Liver (tissue), 8 donors: ENCODE measurements at regions not wholly inside any gene's neighbourhood (a gene's known extent, or its start where the extent isn't known, plus 50 kb on each side); places are given as distances from the start of the nearest gene placed in this dataset.

Experiments used
- DNase-seq: peaks from one replicate; pipeline ENCODE4 v3.0.0-alpha.2; 2017; ENCODE audit warnings: low spot score
- H3K27ac ChIP-seq, 2 donors: one replicate each; pipeline ENCODE4 v1.7.0; 2013; ENCODE audit warnings: inconsistent platforms in 2 of 2, low read length in 2 of 2, control low read depth in 1 of 2, low read depth in 1 of 2, mild to moderate bottlenecking in 1 of 2
- H3K27me3 ChIP-seq, 4 donors: one replicate each; pipeline versions ENCODE4 v1.6.1 to v1.7.0; 2013; ENCODE audit warnings: low read length in 3 of 4, inconsistent platforms in 1 of 4, mild to moderate bottlenecking in 1 of 4, moderate library complexity in 1 of 4; ENCODE audit not compliant: control insufficient read depth in 4 of 4, insufficient read depth in 4 of 4
- H3K36me3 ChIP-seq, 4 donors: one replicate each; pipeline versions ENCODE4 v1.6.1 to v1.7.0; 2013; ENCODE audit warnings: low read length in 3 of 4, mild to moderate bottlenecking in 3 of 4, low read depth in 1 of 4, moderate library complexity in 1 of 4; ENCODE audit not compliant: control insufficient read depth in 4 of 4, insufficient read depth in 3 of 4
- H3K4me1 ChIP-seq, 4 donors: one replicate each; pipeline versions ENCODE4 v1.6.1 to v1.7.0; 2013; ENCODE audit warnings: low read length in 3 of 4, mild to moderate bottlenecking in 3 of 4, moderate library complexity in 1 of 4; ENCODE audit not compliant: control insufficient read depth in 4 of 4, insufficient read depth in 4 of 4
- H3K4me3 ChIP-seq, 3 donors: one replicate each; pipeline versions ENCODE4 v1.6.1 to v1.7.0; 2013; ENCODE audit warnings: low read length in 3 of 3, control low read depth in 1 of 3, low read depth in 1 of 3, mild to moderate bottlenecking in 1 of 3
- H3K9ac ChIP-seq, 2 donors: one replicate each; pipeline ENCODE4 v1.7.0; 2013; ENCODE audit warnings: low read length in 2 of 2, mild to moderate bottlenecking in 2 of 2, moderate library complexity in 2 of 2, control low read depth in 1 of 2, low read depth in 1 of 2
- H3K9me3 ChIP-seq, 4 donors: one replicate each; pipeline versions ENCODE4 v1.6.1 to v1.7.0; 2013; ENCODE audit warnings: low read length in 3 of 4; ENCODE audit not compliant: control insufficient read depth in 4 of 4
- ATF3 ChIP-seq: IDR thresholded peaks from 2 replicates; pipeline ENCODE4 v1.6.1; 2016; ENCODE audit warnings: antibody characterized with exemption
- CTCF ChIP-seq: fragments of 150-350 bp; IDR thresholded peaks from 2 replicates; pipeline ENCODE4 v1.5.1; 2017; ENCODE audit warnings: improper control_type of control experiment, low read depth, low read length; ENCODE audit not compliant: missing input control
- EGR1 ChIP-seq, 2 donors: IDR thresholded peaks; 2 replicates each; pipeline ENCODE4 v1.6.1; 2016 to 2018; ENCODE audit warnings: antibody characterized with exemption in 2 of 2, low read depth in 2 of 2
- FOXA1 ChIP-seq: IDR thresholded peaks from 2 replicates; pipeline ENCODE4 v1.6.1; 2016; ENCODE audit warnings: antibody characterized with exemption
- FOXA2 ChIP-seq: IDR thresholded peaks from 2 replicates; pipeline ENCODE4 v1.6.1; 2016; ENCODE audit warnings: antibody characterized with exemption
- GABPA ChIP-seq, 2 donors: IDR thresholded peaks in 1 of 2; conservative IDR thresholded peaks in 1 of 2; 2 replicates each; pipeline ENCODE4 v1.6.1; 2016; ENCODE audit warnings: antibody characterized with exemption in 2 of 2, mild to moderate bottlenecking in 1 of 2, moderate library complexity in 1 of 2
- HNF4A ChIP-seq, 2 donors: conservative IDR thresholded peaks; 2 replicates each; pipeline ENCODE4 v1.6.1; 2016; ENCODE audit warnings: antibody characterized with exemption in 2 of 2, mild to moderate bottlenecking in 2 of 2
- HNF4G ChIP-seq: IDR thresholded peaks from 2 replicates; pipeline ENCODE4 v1.6.1; 2016; ENCODE audit warnings: antibody characterized with exemption
- JUND ChIP-seq, 2 donors: IDR thresholded peaks; 2 replicates each; pipeline ENCODE4 v1.6.1; 2016; ENCODE audit warnings: antibody characterized with exemption in 2 of 2
- MAX ChIP-seq: IDR thresholded peaks from 2 replicates; pipeline ENCODE4 v1.6.1; 2016; ENCODE audit warnings: antibody characterized with exemption
- NR2F2 ChIP-seq: IDR thresholded peaks from 2 replicates; pipeline ENCODE4 v1.6.1; 2016; ENCODE audit warnings: antibody characterized with exemption
- RAD21 ChIP-seq, 2 donors: IDR thresholded peaks; 2 replicates each; pipeline ENCODE4 v1.6.1; 2016; ENCODE audit warnings: antibody characterized with exemption in 2 of 2, mild to moderate bottlenecking in 2 of 2
- REST ChIP-seq: IDR thresholded peaks from 2 replicates; pipeline ENCODE4 v1.6.1; 2016; ENCODE audit warnings: antibody characterized with exemption, mild to moderate bottlenecking
- RXRA ChIP-seq, 2 donors: IDR thresholded peaks; 2 replicates each; pipeline ENCODE4 v1.6.1; 2017 to 2018; ENCODE audit warnings: antibody characterized with exemption in 2 of 2, mild to moderate bottlenecking in 1 of 2
- SP1 ChIP-seq: IDR thresholded peaks from 2 replicates; pipeline ENCODE4 v1.6.1; 2018; ENCODE audit warnings: antibody characterized with exemption, mild to moderate bottlenecking
- TAF1 ChIP-seq: conservative IDR thresholded peaks from 2 replicates; pipeline ENCODE4 v1.6.1; 2016; ENCODE audit warnings: antibody characterized with exemption, mild to moderate bottlenecking
- YY1 ChIP-seq: IDR thresholded peaks from 2 replicates; pipeline ENCODE4 v1.6.1; 2016; ENCODE audit warnings: antibody characterized with exemption, mild to moderate bottlenecking
- ZBTB33 ChIP-seq: IDR thresholded peaks from 2 replicates; pipeline ENCODE4 v1.6.1; 2016; ENCODE audit warnings: antibody characterized with exemption
- WGBS: extraction: QIAGEN DNeasy Blood & Tissue Kit; methylation state at CpG from one replicate; pipeline ENCODE4 v1.1.7; 2013; 5-methylcytosine and 5-hydroxymethylcytosine counted together
- donor health status: healthy.
- donor health status: healthy.
- donor health status: healthy.
- donor health status: healthy.
- donor health status: healthy.

GRCh38 chr4:156230176-156230575 lies 276.5 kb upstream of the CTSO start:
- DNase-seq, result no peak
- Histone ChIP-seq H3K36me3 (no peaks in the 10 kb centered on the region), H3K27me3 (no peaks in the 10 kb centered on the region), H3K4me3 (no peak overlapping the region), H3K9ac (no peak overlapping the region), H3K4me1 (no peaks in the 10 kb centered on the region), H3K9me3 (no peaks in the 10 kb centered on the region), H3K27ac (no peak overlapping the region)
- TF ChIP-seq GABPA (IDR thresholded peaks at IDR 0.05 in 1 of 2, conservative IDR thresholded peaks at IDR 0.05 in 1 of 2), result no peak
- no peak for TF ChIP-seq ZBTB33
- no peak for TF ChIP-seq EGR1 (IDR thresholded peaks at IDR 0.05; ENCODE audit: low read depth in 2 of 2)
- no peak for TF ChIP-seq FOXA2
- TF ChIP-seq HNF4A (conservative IDR thresholded peaks at IDR 0.05), result no peak
- no peak for TF ChIP-seq FOXA1
- TF ChIP-seq HNF4G, result no peak
- no peak for TF ChIP-seq SP1
- no peak for TF ChIP-seq NR2F2
- no peak for TF ChIP-seq RXRA (IDR thresholded peaks at IDR 0.05)
- TF ChIP-seq YY1, result no peak
- TF ChIP-seq RAD21 (IDR thresholded peaks at IDR 0.05), result no peak
- TF ChIP-seq REST, result no peak
- TF ChIP-seq JUND (IDR thresholded peaks at IDR 0.05), result no peak
- no peak for TF ChIP-seq MAX
- no peak for TF ChIP-seq CTCF
- no peak for TF ChIP-seq ATF3
- no peak for TF ChIP-seq TAF1
- 72% methylated on average over 1 of the region's 1 CpG for WGBS

- H3K27me3 ChIP-seq, result no peaks in the 10 kb centered on the region
- H3K9me3 ChIP-seq, result no peaks in the 10 kb centered on the region
- no peaks in the 10 kb centered on the region for H3K36me3 ChIP-seq
- WGBS, result 90% methylated on average over 3 of the region's 3 CpGs
- TF ChIP-seq GABPA (IDR thresholded peaks at IDR 0.05 in 1 of 2, conservative IDR thresholded peaks at IDR 0.05 in 1 of 2) (no peak), ATF3 (no peak), MAX (no peak), HNF4G (no peak), FOXA2 (no peak), EGR1 (IDR thresholded peaks at IDR 0.05; ENCODE audit: low read depth in 2 of 2) (no peak), SP1 (no peak), RXRA (IDR thresholded peaks at IDR 0.05) (no peak), FOXA1 (no peak), HNF4A (conservative IDR thresholded peaks at IDR 0.05) (no peak), CTCF (no peak)
- no peak overlapping the region for H3K9ac ChIP-seq
- DNase-seq, result no peak
- H3K4me3 ChIP-seq, result no peak overlapping the region
- no peaks in the 10 kb centered on the region for H3K4me1 ChIP-seq
- H3K27ac ChIP-seq, result no peak overlapping the region
These were observed 275.0 kb upstream of the CTSO start for GRCh38 chr4:156228676-156229075.
